HG03159 (cell line): ENCODE measurements at regions not wholly inside any gene's neighbourhood (a gene's known extent, or its start where the extent isn't known, plus 50 kb on each side); places are given as distances from the start of the nearest gene placed in this dataset.
"Not testable (repeated sequence)": the region's sequence is repeated elsewhere in the genome, so short reads cannot be mapped to it uniquely, and the experiment has no call there.

Source experiments
- ATAC-seq: cut with Tn5 transposase; IDR thresholded peaks from one replicate; pipeline ENCODE4 v1.9.1; 2021; ENCODE audit warnings: mild to moderate bottlenecking, moderate library complexity; ENCODE audit not compliant: unreplicated experiment

GRCh38 chr12:124387528-124387911 is 92.6 kb downstream of the RFLNA start:
- no peak for ATAC-seq

GRCh38 chr12:124386661-124387527 is 92.0 kb downstream of the RFLNA start:
- no peak for ATAC-seq

DNA sequence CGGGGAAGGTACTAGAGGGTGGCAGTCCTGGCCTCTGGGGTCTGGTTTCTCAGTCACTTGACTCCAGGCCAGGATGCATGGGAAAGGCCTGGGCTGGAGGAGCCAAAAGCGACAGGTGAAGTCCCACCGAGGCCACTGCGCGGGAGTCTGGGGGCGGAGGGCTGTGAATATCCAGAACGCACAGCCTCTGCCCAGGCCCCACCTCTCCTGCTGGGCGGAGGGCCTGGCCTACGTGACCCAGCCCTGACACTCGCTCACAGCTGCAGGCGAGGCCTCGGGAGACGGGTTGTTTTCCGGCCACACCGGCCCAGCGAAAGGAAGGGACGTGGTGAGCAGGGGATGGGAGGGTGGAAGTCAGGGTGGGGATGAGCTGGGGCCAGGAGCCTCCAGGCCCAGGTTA is 91.2 kb downstream of the RFLNA start:
- ATAC-seq = no peak

- no peak for ATAC-seq
These were observed 90.5 kb downstream of the RFLNA start for GRCh38 chr12:124385219-124385969.

DNA sequence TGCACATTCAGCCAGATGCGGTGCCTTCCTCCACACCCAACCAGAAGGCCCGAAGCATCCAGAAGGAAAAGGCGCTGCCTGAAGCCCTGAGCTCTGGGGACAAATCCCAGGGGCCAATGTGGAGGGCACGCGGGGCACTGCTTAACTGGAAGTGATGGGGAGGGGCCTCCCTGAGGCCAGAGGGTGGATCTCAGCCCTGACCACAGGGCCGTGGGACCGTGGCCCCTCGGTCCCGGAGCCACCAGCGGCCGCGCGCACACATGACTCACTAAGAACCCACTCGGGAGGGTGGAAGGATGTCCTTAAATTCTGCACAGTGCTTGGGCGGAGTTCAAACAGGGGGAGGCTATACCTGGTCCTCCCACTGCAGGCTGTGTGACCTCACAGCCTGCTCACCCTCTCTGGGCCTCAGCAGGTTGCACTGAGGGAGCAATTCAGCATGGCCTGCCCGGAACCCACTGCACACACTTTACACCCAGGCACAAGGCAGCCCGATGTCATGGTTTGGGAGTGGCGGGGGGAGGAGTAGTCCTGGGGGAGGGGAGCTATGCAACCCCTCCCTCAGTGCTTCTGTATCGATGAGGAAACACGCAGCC is 89.5 kb downstream of the RFLNA start:
- ATAC-seq = no peak

DNA sequence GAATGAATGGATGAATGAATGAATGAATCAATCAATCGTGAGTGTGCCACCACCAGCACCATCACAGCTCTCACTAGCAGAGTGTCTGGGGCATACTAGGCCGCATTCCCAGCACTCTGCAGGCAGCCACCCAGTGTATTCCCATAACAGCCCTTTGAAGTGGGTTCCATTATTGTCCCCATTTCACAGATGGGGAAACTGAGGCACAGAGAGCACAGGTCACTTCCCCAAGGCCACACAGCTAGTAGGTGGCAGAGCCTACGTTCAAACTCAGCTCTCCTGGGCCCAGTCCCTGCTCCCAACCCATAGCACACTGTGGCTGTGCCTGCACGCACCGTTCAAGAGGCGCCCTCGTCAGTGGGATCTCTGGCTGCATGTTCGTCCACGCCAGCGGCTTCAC is 88.1 kb downstream of the RFLNA start:
- no peak for ATAC-seq

DNA sequence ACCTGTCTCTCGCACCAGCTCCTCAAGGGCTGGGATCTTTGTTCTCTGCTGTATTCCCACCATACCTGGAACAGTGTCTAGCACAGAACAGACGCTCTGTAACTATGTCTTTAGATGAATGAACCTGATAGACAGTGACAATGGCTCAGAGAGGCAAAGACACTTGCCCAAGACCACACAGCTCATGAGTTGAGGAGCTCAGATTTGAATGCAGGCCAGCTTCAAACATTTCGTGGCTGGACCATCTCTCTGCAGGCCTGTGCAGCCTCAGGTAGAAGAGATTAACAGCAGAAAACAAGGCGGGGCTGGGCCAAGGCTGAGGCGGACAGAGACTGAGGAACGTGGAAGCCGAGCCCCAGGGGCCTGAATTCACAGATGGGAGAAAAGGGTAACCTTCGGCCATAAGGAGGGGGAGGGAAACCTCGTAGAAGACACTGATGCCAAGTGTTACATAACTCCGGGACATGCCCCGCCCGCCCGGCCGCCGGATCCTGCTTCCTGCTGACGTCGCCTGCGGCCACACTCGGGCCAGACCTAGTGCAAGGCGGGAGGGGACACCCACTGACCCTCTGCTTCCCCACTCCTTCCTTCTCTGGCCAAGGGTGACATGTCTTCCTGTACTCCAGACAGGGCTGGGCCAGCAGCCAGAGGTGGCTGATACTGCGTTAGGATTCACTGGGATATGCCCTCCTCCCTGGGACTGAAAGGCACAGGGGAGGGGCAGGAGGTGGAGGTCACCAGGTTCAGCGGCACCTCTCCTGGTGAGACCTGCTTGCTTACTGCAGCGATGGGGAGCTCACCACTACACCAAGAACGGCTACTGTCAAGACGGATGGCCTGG is 86.8 kb downstream of the RFLNA start:
- ATAC-seq = no peak

GRCh38 chr12:124380796-124381455 is 86.0 kb downstream of the RFLNA start:
- ATAC-seq = no peak

- no peak for ATAC-seq
These were observed 85.3 kb downstream of the RFLNA start for GRCh38 chr12:124379938-124380754.

- ATAC-seq = no peak
These were observed 84.6 kb downstream of the RFLNA start for GRCh38 chr12:124379379-124379937.

DNA sequence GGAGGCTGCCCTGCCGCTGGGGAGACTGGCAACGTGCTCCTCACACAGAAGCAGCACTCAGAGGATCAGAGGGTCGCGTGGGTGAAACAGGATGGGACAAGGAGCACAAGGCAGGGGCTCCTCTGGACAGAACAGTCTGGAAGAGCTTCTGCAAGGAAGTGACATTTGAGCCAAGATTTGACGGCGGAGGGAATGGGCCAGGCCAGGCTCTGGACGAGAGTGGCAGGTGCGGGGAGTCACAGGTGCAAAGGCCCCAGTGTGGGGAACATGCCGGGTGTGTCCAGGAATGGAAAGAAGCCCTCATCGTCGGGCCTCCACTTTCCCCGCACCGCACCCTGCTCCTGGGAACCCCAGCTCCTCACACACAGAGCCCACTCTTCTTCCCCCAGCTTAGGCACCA is 84.0 kb downstream of the RFLNA start:
- no peak for ATAC-seq

DNA sequence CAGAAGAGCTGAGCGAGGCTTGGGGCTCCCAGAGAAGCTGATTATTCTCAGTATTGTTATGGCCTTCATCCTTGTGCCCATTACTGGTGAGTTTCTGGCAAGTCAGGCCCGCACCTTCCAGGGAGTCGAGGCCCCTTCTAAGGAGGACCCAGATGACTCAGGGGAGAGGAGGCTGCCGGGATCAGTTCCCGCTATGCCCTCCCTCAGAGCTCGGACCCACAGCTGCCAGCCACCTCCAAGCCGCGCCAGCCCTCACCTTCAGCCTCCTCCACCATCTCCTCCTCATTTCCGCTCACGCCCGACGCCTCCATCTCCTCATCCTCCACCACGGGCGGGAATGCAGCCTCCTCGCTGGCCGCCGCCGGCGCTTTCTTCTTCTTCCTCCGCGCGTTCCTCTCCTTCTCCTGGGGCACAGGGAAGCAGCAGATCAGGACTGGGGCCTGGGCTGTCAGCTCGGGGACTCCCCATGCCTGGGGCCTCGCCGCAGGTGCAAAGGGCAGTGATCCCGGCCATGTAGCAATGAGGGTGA is 83.2 kb downstream of the RFLNA start:
- no peak for ATAC-seq

- no peak for ATAC-seq
These were observed 81.5 kb downstream of the RFLNA start for GRCh38 chr12:124376435-124376834.

DNA sequence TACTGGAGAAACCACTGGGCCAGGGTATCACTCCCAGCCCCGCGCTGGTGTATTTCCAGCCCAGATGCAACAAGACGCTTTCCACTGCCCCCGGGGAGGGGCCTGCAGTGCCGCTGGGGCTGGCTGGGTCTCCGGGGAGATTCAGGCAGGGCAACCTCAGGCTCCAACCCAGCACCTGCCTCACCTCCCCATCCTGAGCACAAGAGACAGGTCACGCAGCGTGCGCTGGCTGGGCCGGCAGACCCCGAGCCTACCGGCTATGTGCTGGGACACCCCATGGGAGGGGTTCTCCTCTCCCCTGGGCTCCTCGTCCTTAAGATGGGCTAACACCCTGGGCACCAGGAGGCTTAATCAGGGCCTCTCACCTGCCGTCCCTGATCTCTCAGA is 80.9 kb downstream of the RFLNA start:
- ATAC-seq = no peak

GRCh38 chr12:124375141-124375788 is 80.4 kb downstream of the RFLNA start:
- ATAC-seq = no peak

GRCh38 chr12:124374567-124374966 is 79.7 kb downstream of the RFLNA start:
- ATAC-seq = no peak

DNA sequence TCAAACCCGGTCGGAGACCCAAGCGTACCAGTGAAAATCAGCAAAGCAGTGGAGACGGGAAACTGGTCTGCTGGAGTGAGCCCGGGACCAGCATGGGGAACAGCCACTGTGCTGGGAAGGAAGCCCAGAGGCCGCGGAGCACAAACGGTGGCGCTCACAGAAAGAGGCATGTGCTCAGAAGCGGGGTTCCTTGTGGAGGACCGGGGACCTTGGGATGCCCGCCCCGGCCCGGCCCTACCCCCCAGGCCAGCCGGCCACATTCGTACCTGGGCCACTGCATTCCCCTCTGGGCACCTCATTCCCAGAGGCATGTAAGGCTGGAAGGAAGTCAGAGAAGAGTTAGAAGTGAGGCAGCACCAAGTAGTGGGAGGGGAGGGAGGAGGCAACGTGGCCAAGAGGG is 79.3 kb downstream of the RFLNA start:
- no peak for ATAC-seq

DNA sequence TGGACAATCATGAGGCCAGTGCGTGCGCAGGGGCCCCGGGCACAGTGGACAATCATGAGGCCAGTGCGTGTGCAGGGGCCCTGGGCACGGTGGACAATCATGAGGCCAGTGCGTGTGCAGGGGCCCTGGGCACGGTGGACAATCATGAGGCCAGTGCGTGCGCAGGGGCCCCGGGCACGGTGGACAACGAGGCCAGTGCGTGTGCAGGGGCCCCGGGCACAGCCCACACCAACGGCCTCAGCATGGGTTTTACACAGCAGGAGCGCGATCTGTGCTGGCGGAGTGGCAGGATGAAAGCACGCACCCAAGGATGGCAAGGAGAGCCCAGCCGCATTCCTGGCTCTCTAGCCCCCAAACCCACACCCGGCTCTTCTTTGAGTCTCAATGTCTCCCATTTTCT is 78.8 kb downstream of the RFLNA start:
- ATAC-seq = not testable (repeated sequence)

GRCh38 chr12:124372831-124373230 is 77.9 kb downstream of the RFLNA start:
- no peak for ATAC-seq
